ENCODE measurements at regions not wholly inside any gene's neighbourhood (a gene's known extent, or its start where the extent isn't known, plus 50 kb on each side); places are given as distances from the start of the nearest gene placed in this dataset.
A peak's percentile ranks its signal among the peaks of the same experiment; 100 is the strongest.

- Histone ChIP-seq H3K4me3 (ENCODE audit: low read depth, low read length) (no peak overlapping the region), H3K27ac (ENCODE audit: low read depth, low read length) (no peak overlapping the region), H3K9me3 (ENCODE audit: control insufficient read depth, insufficient read depth, low read length) (no peaks in the 10 kb centered on the region), H3K4me1 (ENCODE audit: control insufficient read depth, insufficient read depth, low read length) (0 out of 2 replicates have a peak, but pooled peaks cover 3% of the 10 kb centered on the region), H3K9ac (ENCODE audit: low read depth, low read length) (no peak overlapping the region), H3K36me3 (ENCODE audit: control insufficient read depth, insufficient read depth, low read length) (no peaks in the 10 kb centered on the region), H3K27me3 (ENCODE audit: control insufficient read depth, insufficient read depth, low read length) (no peaks in the 10 kb centered on the region)
These were observed 141.0 kb downstream of the PTPN11 start for GRCh38 chr12:112559784-112560183.

- no peak overlapping the region for H3K4me3 ChIP-seq (ENCODE audit: low read depth, low read length)
- no peaks in the 10 kb centered on the region for H3K27me3 ChIP-seq (ENCODE audit: control insufficient read depth, insufficient read depth, low read length)
- H3K27ac ChIP-seq (ENCODE audit: low read depth, low read length): no peak overlapping the region
- H3K4me1 ChIP-seq (ENCODE audit: control insufficient read depth, insufficient read depth, low read length): no peaks in the 10 kb centered on the region
- no peaks in the 10 kb centered on the region for H3K36me3 ChIP-seq (ENCODE audit: control insufficient read depth, insufficient read depth, low read length)
- no peaks in the 10 kb centered on the region for H3K9me3 ChIP-seq (ENCODE audit: control insufficient read depth, insufficient read depth, low read length)
- no peak overlapping the region for H3K9ac ChIP-seq (ENCODE audit: low read depth, low read length)
These were observed 145.5 kb downstream of the PTPN11 start for GRCh38 chr12:112564160-112564784.

GRCh38 chr12:112568641-112569040, 149.9 kb downstream of the PTPN11 start:
- Histone ChIP-seq H3K4me1 (ENCODE audit: control insufficient read depth, insufficient read depth, low read length) (no peaks in the 10 kb centered on the region), H3K27ac (ENCODE audit: low read depth, low read length) (no peak overlapping the region), H3K9me3 (ENCODE audit: control insufficient read depth, insufficient read depth, low read length) (no peaks in the 10 kb centered on the region), H3K27me3 (ENCODE audit: control insufficient read depth, insufficient read depth, low read length) (peaks cover 10% of the 10 kb centered on the region; the same call in 1 of the 2 replicates), H3K36me3 (ENCODE audit: control insufficient read depth, insufficient read depth, low read length) (no peaks in the 10 kb centered on the region), H3K9ac (ENCODE audit: low read depth, low read length) (no peak overlapping the region), H3K4me3 (ENCODE audit: low read depth, low read length) (no peak overlapping the region)

DNA sequence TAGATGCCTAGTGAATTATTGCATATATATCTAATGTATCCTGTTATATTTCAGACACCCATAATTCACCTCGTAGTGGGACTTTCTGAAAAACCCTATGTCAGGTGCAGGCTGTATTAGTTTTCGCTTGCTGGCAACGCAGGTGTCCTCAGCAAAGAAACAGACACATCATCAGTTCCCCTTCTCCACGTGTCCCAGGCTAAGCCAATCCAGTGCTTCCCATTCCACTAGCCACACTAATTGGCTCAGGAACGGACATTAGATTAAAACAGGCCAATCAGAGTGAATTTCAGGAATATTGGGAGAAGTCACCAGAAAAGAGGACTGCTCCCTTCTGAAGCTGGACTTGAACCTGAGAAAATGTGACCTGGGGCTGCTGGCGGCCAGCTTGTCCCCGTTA, 151.3 kb downstream of the PTPN11 start:
- Histone ChIP-seq H3K4me1 (ENCODE audit: control insufficient read depth, insufficient read depth, low read length) (no peaks in the 10 kb centered on the region), H3K9ac (ENCODE audit: low read depth, low read length) (no peak overlapping the region), H3K27ac (ENCODE audit: low read depth, low read length) (no peak overlapping the region), H3K9me3 (ENCODE audit: control insufficient read depth, insufficient read depth, low read length) (no peaks in the 10 kb centered on the region), H3K27me3 (ENCODE audit: control insufficient read depth, insufficient read depth, low read length) (peaks cover 18% of the 10 kb centered on the region), H3K36me3 (ENCODE audit: control insufficient read depth, insufficient read depth, low read length) (no peaks in the 10 kb centered on the region), H3K4me3 (ENCODE audit: low read depth, low read length) (no peak overlapping the region)

- Histone ChIP-seq H3K4me1 (ENCODE audit: control insufficient read depth, insufficient read depth, low read length) (peaks cover 17% of the 10 kb centered on the region), H3K27me3 (ENCODE audit: control insufficient read depth, insufficient read depth, low read length) (peaks cover 40% of the 10 kb centered on the region), H3K4me3 (ENCODE audit: low read depth, low read length) (no peak overlapping the region), H3K27ac (ENCODE audit: low read depth, low read length) (no peak overlapping the region), H3K9ac (ENCODE audit: low read depth, low read length) (no peak overlapping the region), H3K9me3 (ENCODE audit: control insufficient read depth, insufficient read depth, low read length) (no peaks in the 10 kb centered on the region), H3K36me3 (ENCODE audit: control insufficient read depth, insufficient read depth, low read length) (no peaks in the 10 kb centered on the region)
These were observed 154.4 kb downstream of the PTPN11 start for GRCh38 chr12:112573141-112573540.

GRCh38 chr12:112574896-112575558, 156.3 kb downstream of the PTPN11 start:
- peaks cover 53% of the 10 kb centered on the region for H3K27me3 ChIP-seq (ENCODE audit: control insufficient read depth, insufficient read depth, low read length)
- H3K4me3 ChIP-seq (ENCODE audit: low read depth, low read length): peak overlapping the region; percentile 57
- H3K36me3 ChIP-seq (ENCODE audit: control insufficient read depth, insufficient read depth, low read length): no peaks in the 10 kb centered on the region
- peaks cover 18% of the 10 kb centered on the region for H3K4me1 ChIP-seq (ENCODE audit: control insufficient read depth, insufficient read depth, low read length)
- no peak overlapping the region for H3K9ac ChIP-seq (ENCODE audit: low read depth, low read length)
- no peak overlapping the region for H3K27ac ChIP-seq (ENCODE audit: low read depth, low read length)
- H3K9me3 ChIP-seq (ENCODE audit: control insufficient read depth, insufficient read depth, low read length): no peaks in the 10 kb centered on the region

GRCh38 chr12:112575559-112576067, 156.9 kb downstream of the PTPN11 start:
- Histone ChIP-seq H3K4me1 (ENCODE audit: control insufficient read depth, insufficient read depth, low read length) (peaks cover 18% of the 10 kb centered on the region), H3K36me3 (ENCODE audit: control insufficient read depth, insufficient read depth, low read length) (no peaks in the 10 kb centered on the region), H3K9me3 (ENCODE audit: control insufficient read depth, insufficient read depth, low read length) (no peaks in the 10 kb centered on the region), H3K27me3 (ENCODE audit: control insufficient read depth, insufficient read depth, low read length) (peaks cover 55% of the 10 kb centered on the region), H3K4me3 (ENCODE audit: low read depth, low read length) (peak overlapping the region; percentile 57), H3K27ac (ENCODE audit: low read depth, low read length) (no peak overlapping the region), H3K9ac (ENCODE audit: low read depth, low read length) (no peak overlapping the region)

DNA sequence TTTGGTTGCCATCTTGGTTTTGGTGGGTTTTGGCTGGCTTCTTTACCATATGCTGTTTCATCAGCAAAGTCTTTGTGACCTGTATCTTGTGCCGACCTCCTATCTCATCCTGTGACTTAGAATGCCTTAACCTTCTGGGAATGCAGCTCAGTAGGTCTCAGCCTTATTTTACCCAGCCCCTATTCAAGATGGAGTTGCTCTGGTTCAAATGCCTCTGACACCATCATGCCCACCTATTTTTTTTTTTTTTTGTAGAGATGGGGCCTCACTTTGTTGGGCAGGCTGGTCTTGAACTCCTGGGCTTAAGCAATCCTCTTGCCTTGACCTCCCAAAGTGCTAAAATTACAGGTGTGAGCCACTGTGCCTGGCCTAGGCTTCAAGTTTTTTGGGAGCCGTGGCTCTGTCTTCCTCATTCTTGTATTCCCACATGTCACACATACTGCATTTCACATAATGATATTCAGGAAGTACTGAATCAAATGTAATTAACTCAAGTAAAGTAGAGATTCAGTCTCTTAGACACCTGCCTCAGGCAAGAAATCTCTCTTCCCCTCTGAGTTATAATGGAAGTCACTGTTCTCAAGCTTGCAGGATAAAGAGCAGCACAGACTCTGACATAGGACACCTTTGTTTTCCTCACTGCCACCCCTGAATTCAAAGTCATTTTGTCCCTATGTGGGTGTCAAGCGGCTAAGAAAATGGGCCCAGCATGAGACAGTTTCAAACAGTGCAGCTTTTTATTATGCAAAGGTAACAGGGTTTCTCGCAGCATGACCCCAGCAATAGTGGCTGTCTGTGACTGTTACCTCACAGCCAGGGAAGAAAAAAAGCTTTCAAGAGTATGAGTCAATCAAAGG, 159.0 kb downstream of the PTPN11 start:
- Histone ChIP-seq H3K9ac (ENCODE audit: low read depth, low read length) (no peak overlapping the region), H3K4me3 (ENCODE audit: low read depth, low read length) (no peak overlapping the region), H3K36me3 (ENCODE audit: control insufficient read depth, insufficient read depth, low read length) (no peaks in the 10 kb centered on the region), H3K9me3 (ENCODE audit: control insufficient read depth, insufficient read depth, low read length) (no peaks in the 10 kb centered on the region), H3K27ac (ENCODE audit: low read depth, low read length) (peak overlapping the region; percentile 92), H3K4me1 (ENCODE audit: control insufficient read depth, insufficient read depth, low read length) (peaks cover 18% of the 10 kb centered on the region), H3K27me3 (ENCODE audit: control insufficient read depth, insufficient read depth, low read length) (peaks cover 54% of the 10 kb centered on the region)

DNA sequence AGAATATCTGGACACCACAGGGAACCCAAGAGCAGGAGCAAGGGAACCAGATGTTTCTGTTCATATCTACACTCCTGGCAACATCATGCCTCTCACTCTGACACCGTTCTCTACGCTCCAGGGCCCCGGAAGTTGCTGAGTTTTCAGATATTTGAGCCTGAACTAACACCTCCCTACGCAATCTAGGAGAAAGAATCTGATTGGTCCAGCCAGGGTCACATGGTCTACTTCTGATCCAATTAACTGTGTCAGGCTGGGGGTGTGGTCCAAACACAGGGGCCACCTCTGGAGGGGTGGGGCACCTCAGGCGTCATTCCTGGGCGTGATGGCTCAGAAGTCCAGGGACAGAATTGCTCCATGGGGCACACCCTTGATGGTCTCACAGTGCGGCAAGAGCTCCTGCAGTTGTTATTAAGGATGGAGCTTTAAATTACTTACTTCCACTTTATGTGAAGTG, 165.5 kb downstream of the PTPN11 start:
- Histone ChIP-seq H3K36me3 (ENCODE audit: control insufficient read depth, insufficient read depth, low read length) (no peaks in the 10 kb centered on the region), H3K9me3 (ENCODE audit: control insufficient read depth, insufficient read depth, low read length) (no peaks in the 10 kb centered on the region), H3K9ac (ENCODE audit: low read depth, low read length) (no peak overlapping the region), H3K4me1 (ENCODE audit: control insufficient read depth, insufficient read depth, low read length) (peaks cover 4% of the 10 kb centered on the region; the same call in 1 of the 2 replicates), H3K27me3 (ENCODE audit: control insufficient read depth, insufficient read depth, low read length) (peaks cover 41% of the 10 kb centered on the region), H3K27ac (ENCODE audit: low read depth, low read length) (no peak overlapping the region), H3K4me3 (ENCODE audit: low read depth, low read length) (no peak overlapping the region)

GRCh38 chr12:112586148-112586783, 167.5 kb downstream of the PTPN11 start:
- Histone ChIP-seq H3K36me3 (ENCODE audit: control insufficient read depth, insufficient read depth, low read length) (no peaks in the 10 kb centered on the region), H3K27me3 (ENCODE audit: control insufficient read depth, insufficient read depth, low read length) (peaks cover 46% of the 10 kb centered on the region), H3K27ac (ENCODE audit: low read depth, low read length) (no peak overlapping the region), H3K4me1 (ENCODE audit: control insufficient read depth, insufficient read depth, low read length) (peaks cover 4% of the 10 kb centered on the region; the same call in 1 of the 2 replicates), H3K9ac (ENCODE audit: low read depth, low read length) (no peak overlapping the region), H3K9me3 (ENCODE audit: control insufficient read depth, insufficient read depth, low read length) (no peaks in the 10 kb centered on the region), H3K4me3 (ENCODE audit: low read depth, low read length) (no peak overlapping the region)

Measured in HUES48 (cell line).